ENCODE measurements at regions not wholly inside any gene's neighbourhood (a gene's known extent, or its start where the extent isn't known, plus 50 kb on each side); places are given as distances from the start of the nearest gene placed in this dataset.
A peak's percentile ranks its signal among the peaks of the same experiment; 100 is the strongest.

GRCh38 chr13:79659121-79659521 is 178.2 kb downstream of the NDFIP2 start (continued):
- TF ChIP-seq, protein P1, sequence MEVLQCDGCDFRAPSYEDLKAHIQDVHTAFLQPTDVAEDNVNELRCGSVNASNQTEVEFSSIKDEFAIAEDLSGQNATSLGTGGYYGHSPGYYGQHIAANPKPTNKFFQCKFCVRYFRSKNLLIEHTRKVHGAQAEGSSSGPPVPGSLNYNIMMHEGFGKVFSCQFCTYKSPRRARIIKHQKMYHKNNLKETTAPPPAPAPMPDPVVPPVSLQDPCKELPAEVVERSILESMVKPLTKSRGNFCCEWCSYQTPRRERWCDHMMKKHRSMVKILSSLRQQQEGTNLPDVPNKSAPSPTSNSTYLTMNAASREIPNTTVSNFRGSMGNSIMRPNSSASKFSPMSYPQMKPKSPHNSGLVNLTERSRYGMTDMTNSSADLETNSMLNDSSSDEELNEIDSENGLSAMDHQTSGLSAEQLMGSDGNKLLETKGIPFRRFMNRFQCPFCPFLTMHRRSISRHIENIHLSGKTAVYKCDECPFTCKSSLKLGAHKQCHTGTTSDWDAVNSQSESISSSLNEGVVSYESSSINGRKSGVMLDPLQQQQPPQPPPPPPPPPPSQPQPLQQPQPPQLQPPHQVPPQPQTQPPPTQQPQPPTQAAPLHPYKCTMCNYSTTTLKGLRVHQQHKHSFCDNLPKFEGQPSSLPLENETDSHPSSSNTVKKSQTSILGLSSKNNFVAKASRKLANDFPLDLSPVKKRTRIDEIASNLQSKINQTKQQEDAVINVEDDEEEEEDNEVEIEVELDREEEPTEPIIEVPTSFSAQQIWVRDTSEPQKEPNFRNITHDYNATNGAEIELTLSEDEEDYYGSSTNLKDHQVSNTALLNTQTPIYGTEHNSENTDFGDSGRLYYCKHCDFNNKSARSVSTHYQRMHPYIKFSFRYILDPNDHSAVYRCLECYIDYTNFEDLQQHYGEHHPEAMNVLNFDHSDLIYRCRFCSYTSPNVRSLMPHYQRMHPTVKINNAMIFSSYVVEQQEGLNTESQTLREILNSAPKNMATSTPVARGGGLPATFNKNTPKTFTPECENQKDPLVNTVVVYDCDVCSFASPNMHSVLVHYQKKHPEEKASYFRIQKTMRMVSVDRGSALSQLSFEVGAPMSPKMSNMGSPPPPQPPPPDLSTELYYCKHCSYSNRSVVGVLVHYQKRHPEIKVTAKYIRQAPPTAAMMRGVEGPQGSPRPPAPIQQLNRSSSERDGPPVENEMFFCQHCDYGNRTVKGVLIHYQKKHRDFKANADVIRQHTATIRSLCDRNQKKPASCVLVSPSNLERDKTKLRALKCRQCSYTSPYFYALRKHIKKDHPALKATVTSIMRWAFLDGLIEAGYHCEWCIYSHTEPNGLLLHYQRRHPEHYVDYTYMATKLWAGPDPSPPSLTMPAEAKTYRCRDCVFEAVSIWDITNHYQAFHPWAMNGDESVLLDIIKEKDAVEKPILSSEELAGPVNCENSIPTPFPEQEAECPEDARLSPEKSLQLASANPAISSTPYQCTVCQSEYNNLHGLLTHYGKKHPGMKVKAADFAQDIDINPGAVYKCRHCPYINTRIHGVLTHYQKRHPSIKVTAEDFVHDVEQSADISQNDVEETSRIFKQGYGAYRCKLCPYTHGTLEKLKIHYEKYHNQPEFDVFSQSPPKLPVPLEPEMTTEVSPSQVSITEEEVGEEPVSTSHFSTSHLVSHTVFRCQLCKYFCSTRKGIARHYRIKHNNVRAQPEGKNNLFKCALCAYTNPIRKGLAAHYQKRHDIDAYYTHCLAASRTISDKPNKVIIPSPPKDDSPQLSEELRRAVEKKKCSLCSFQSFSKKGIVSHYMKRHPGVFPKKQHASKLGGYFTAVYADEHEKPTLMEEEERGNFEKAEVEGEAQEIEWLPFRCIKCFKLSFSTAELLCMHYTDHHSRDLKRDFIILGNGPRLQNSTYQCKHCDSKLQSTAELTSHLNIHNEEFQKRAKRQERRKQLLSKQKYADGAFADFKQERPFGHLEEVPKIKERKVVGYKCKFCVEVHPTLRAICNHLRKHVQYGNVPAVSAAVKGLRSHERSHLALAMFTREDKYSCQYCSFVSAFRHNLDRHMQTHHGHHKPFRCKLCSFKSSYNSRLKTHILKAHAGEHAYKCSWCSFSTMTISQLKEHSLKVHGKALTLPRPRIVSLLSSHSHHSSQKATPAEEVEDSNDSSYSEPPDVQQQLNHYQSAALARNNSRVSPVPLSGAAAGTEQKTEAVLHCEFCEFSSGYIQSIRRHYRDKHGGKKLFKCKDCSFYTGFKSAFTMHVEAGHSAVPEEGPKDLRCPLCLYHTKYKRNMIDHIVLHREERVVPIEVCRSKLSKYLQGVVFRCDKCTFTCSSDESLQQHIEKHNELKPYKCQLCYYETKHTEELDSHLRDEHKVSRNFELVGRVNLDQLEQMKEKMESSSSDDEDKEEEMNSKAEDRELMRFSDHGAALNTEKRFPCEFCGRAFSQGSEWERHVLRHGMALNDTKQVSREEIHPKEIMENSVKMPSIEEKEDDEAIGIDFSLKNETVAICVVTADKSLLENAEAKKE (CRISPR knock-in tag; IDR thresholded peaks at IDR 0.05) = no peak
- TF ChIP-seq POLR2AphosphoS5 (IDR thresholded peaks at IDR 0.05; ENCODE audit: low read depth) = no peak
- TF ChIP-seq REST (IDR thresholded peaks at IDR 0.05; ENCODE audit: unreplicated experiment) = no peak
- TF ChIP-seq NANOG (IDR thresholded peaks at IDR 0.05; ENCODE audit: borderline replicate concordance) = no peak

GRCh38 chr13:79658333-79658975 is 177.5 kb downstream of the NDFIP2 start:
- peak overlapping the region; percentile 57; the same call in 1 of the 2 replicates for H3K27ac Mint-ChIP-seq
- TF ChIP-seq NANOG (IDR thresholded peaks at IDR 0.05; ENCODE audit: borderline replicate concordance) (no peak), ZNF114 (CRISPR knock-in tag; IDR thresholded peaks at IDR 0.05) (no peak), REST (IDR thresholded peaks at IDR 0.05; ENCODE audit: unreplicated experiment) (no peak), POLR2AphosphoS5 (IDR thresholded peaks at IDR 0.05; ENCODE audit: low read depth) (no peak), CREB1 (CRISPR knock-in tag; IDR thresholded peaks at IDR 0.05; ENCODE audit: low read depth) (no peak), EZH2 (IDR thresholded peaks at IDR 0.05; ENCODE audit: low read depth, unreplicated experiment) (no peak)
- TF ChIP-seq, protein P2, sequence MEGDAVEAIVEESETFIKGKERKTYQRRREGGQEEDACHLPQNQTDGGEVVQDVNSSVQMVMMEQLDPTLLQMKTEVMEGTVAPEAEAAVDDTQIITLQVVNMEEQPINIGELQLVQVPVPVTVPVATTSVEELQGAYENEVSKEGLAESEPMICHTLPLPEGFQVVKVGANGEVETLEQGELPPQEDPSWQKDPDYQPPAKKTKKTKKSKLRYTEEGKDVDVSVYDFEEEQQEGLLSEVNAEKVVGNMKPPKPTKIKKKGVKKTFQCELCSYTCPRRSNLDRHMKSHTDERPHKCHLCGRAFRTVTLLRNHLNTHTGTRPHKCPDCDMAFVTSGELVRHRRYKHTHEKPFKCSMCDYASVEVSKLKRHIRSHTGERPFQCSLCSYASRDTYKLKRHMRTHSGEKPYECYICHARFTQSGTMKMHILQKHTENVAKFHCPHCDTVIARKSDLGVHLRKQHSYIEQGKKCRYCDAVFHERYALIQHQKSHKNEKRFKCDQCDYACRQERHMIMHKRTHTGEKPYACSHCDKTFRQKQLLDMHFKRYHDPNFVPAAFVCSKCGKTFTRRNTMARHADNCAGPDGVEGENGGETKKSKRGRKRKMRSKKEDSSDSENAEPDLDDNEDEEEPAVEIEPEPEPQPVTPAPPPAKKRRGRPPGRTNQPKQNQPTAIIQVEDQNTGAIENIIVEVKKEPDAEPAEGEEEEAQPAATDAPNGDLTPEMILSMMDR (conservative IDR thresholded peaks at IDR 0.05; ENCODE audit: low read depth in 2 of 2) = no peak

More at GRCh38 chr13:79658333-79658975, 177.5 kb downstream of the NDFIP2 start:
- H3K4me1 Mint-ChIP-seq = peaks cover 13% of the 10 kb centered on the region
- no peaks in the 10 kb centered on the region for H4K20me1 ChIP-seq (replicated peaks; ENCODE audit: insufficient read depth)
- H3K4me2 ChIP-seq = no peak overlapping the region
- H3K79me2 ChIP-seq (replicated peaks; ENCODE audit: insufficient read depth) = no peaks in the 10 kb centered on the region
- no peaks in the 10 kb centered on the region for H3K27me3 ChIP-seq (ENCODE audit: insufficient read depth)
- no peaks in the 10 kb centered on the region for H3K36me3 Mint-ChIP-seq (ENCODE audit: low read depth)
- H3F3A ChIP-seq (replicated peaks; ENCODE audit: low read depth) = no peaks in the 10 kb centered on the region
- H2AFZ ChIP-seq = peak overlapping the region; percentile 44; the same call in 1 of the 2 replicates
- peaks cover 3% of the 10 kb centered on the region for H3K27me3 Mint-ChIP-seq (ENCODE audit: insufficient read depth, low read depth, poor library complexity)
- peaks cover 11% of the 10 kb centered on the region; the same call in 1 of the 2 replicates for H3K4me1 ChIP-seq (ENCODE audit: insufficient read depth)
- no peak for DNase-seq (ENCODE audit: low spot score)
- ATAC-seq = peak; percentile 25; the same call in 1 of the 3 replicates
- H3K4me3 ChIP-seq = no peak overlapping the region
- H3K4me3 Mint-ChIP-seq = no peak overlapping the region
- no peak overlapping the region for H3K27ac ChIP-seq (ENCODE audit: low read depth)
- H3K9me3 Mint-ChIP-seq = no peaks in the 10 kb centered on the region
- no peaks in the 10 kb centered on the region for H3K9me2 ChIP-seq (ENCODE audit: insufficient read depth)
- no peaks in the 10 kb centered on the region for H3K36me3 ChIP-seq (ENCODE audit: insufficient read depth)

Data from GM23338 (cell line).